ENCODE measurements at regions not wholly inside any gene's neighbourhood (a gene's known extent, or its start where the extent isn't known, plus 50 kb on each side); places are given as distances from the start of the nearest gene placed in this dataset.
A peak's percentile ranks its signal among the peaks of the same experiment; 100 is the strongest.

DNA sequence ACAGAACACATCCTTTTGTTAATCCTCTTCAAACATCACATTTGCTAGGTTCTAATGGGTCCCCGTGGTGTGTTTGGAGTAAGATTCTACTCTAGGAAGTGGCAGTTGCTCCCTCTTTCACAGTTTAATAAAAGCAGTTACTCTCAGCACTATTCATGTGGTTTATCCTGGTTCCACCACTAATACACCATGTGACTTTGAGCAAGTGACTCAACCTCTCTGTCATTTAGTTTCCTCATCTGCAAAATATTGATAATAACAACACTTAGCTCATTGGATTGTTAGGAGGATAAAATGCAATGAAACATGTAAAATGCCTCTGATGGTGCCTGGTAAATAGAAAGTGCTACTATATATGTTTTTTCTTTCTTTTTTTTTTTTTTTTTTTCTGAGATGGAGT is 488.0 kb upstream of the NOX3 start:
- Histone ChIP-seq H3K9ac (ENCODE audit: low read depth, low read length) (no peak overlapping the region), H3K14ac (replicated peaks; ENCODE audit: low read depth, low read length) (no peak overlapping the region), H3K4me2 (ENCODE audit: low read depth, low read length) (no peak overlapping the region), H3K4ac (ENCODE audit: low read depth, low read length) (no peak overlapping the region), H3K18ac (ENCODE audit: low read depth, low read length) (no peak overlapping the region), H2BK20ac (ENCODE audit: low read depth, low read length) (no peak overlapping the region), H3K23ac (ENCODE audit: low read depth, low read length) (no peak overlapping the region), H3K4me3 (ENCODE audit: insufficient read depth, low read depth, low read length) (no peak overlapping the region), H3K9me1 (ENCODE audit: insufficient read depth, low read length) (no peaks in the 10 kb centered on the region), H2AFZ (replicated peaks; ENCODE audit: low read length, poor library complexity) (no peak overlapping the region), H3K27me3 (ENCODE audit: control insufficient read depth, insufficient read depth, low read length) (no peaks in the 10 kb centered on the region), H2BK5ac (ENCODE audit: low read depth, low read length, poor library complexity, severe bottlenecking) (peak overlapping the region; percentile 15), H4K20me1 (ENCODE audit: insufficient read depth, low read length) (no peaks in the 10 kb centered on the region), H3K79me1 (ENCODE audit: low read depth in 1 of 2, low read length in 2 of 2) (no peaks in the 10 kb centered on the region), H3K4me1 (ENCODE audit: control insufficient read depth, insufficient read depth, low read length) (no peaks in the 10 kb centered on the region), H3K9me3 (ENCODE audit: control insufficient read depth, insufficient read depth, low read length) (peaks cover 12% of the 10 kb centered on the region; the same call in 1 of the 2 replicates), H2BK15ac (ENCODE audit: low read depth, low read length) (no peak overlapping the region), H2BK120ac (ENCODE audit: low read depth, low read length) (no peak overlapping the region), H3K27ac (ENCODE audit: insufficient read depth, low read length) (no peak overlapping the region), H3K36me3 (ENCODE audit: control insufficient read depth, insufficient read depth, low read length) (no peaks in the 10 kb centered on the region), H4K5ac (ENCODE audit: low read depth, low read length) (no peak overlapping the region), H4K8ac (ENCODE audit: low read depth in 2 of 2, low read length in 2 of 2) (no peak overlapping the region), H2AK5ac (ENCODE audit: low read depth, low read length) (no peak overlapping the region), H4K91ac (ENCODE audit: insufficient read depth, low read depth, low read length) (no peak overlapping the region), H2AK9ac (replicated peaks; ENCODE audit: low read depth, low read length, poor library complexity) (no peak overlapping the region), H3K56ac (ENCODE audit: extremely low read depth, insufficient read depth, low read length) (no peak overlapping the region)
- TF ChIP-seq, protein P1, sequence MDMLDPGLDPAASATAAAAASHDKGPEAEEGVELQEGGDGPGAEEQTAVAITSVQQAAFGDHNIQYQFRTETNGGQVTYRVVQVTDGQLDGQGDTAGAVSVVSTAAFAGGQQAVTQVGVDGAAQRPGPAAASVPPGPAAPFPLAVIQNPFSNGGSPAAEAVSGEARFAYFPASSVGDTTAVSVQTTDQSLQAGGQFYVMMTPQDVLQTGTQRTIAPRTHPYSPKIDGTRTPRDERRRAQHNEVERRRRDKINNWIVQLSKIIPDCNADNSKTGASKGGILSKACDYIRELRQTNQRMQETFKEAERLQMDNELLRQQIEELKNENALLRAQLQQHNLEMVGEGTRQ (IDR thresholded peaks at IDR 0.05; ENCODE audit: low read depth, low read length): peak; percentile 76
- no peak for TF ChIP-seq RAD21 (IDR thresholded peaks at IDR 0.05; ENCODE audit: low read length)
- TF ChIP-seq CEBPB (IDR thresholded peaks at IDR 0.05; ENCODE audit: low read depth, low read length): 0 out of 2 replicates have a peak, but pooled peaks have one; percentile 4
- ATAC-seq (ENCODE audit: low read depth) (peak; percentile 81), DNase-seq (peak; percentile 72)
- dilution Hi-C loops (cut with HindIII; ENCODE audit: low sequenced_read_pairs, unreplicated experiment) (no loop called here), in situ Hi-C loops (cut with MboI; ENCODE audit: low sequenced_read_pairs) (no loop called here), intact Hi-C loops (cut with micrococcal nuclease) (no loop called here)
- no TSS peak for BruUV-seq (replicated peaks)
- WGBS, 2 experiments (ENCODE audit: extremely low coverage in 2 of 2, insufficient read length in 1 of 2): no CpG with 5 or more reads among the region's 1 CpG
- ChIA-PET POLR2A (ENCODE audit: unreplicated experiment) (no interaction called here), CTCF (no interaction called here)
